GM04504 (cell line): ENCODE measurements at regions not wholly inside any gene's neighbourhood (a gene's known extent, or its start where the extent isn't known, plus 50 kb on each side); places are given as distances from the start of the nearest gene placed in this dataset.
A peak's percentile ranks its signal among the peaks of the same experiment; 100 is the strongest.
"Not testable (repeated sequence)": the region's sequence is repeated elsewhere in the genome, so short reads cannot be mapped to it uniquely, and the experiment has no call there.

Experiments used
- DNase-seq: peaks from one replicate; pipeline ENCODE4 v3.0.0-alpha.2; 2012; ENCODE audit warnings: low read depth

DNA sequence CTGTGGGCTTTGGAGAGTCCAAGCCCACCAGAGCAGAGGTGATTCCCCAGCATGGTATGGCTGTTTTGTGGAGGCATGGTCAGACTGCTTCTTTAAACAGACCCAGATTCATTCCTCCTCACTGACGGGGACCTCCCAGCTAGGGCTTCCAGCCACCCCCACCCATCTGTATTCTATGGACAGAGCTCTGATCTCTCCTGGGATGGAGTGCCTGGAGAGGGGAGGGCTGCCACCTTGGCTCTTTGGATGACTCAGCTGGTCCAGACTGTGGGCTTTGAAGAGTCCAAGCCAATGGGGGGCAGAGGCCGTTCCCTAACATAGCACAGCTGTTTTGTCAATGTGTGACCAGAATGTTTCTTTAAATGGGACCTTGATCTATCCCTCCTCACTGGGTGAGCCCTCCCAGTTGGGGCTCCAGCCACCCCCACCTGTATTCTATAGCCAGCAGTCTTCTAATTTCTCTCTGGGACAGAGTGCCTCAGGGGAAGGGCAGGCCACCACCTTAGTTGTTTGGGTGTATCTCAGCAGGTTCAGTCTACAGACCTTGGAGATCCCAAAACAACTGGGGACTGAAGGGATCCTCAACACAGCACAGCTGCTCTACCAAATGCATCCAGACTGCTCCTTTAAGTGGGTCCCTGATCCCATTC, 122.0 kb upstream of the OSTN start:
- DNase-seq, result no peak

DNA sequence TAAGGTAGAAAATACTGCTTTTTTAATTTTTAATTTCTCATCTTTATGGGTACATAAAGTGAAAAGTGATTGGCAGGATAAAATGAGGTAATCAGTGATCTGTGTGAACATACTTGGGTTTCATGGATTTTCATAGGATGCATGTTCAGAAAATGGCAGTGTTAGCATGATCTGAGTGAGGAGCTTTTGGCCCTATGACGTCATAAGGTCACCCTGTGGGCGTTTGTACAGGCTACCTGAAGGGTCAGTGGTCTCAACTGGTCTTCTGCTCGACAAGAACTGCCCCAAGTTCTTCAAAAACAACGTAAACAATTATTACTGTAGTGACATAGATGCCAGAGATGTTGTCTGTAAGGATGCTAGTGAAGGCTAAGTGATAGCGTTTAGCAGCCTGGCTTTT, 124.5 kb upstream of the OSTN start:
- DNase-seq, result no peak

DNA sequence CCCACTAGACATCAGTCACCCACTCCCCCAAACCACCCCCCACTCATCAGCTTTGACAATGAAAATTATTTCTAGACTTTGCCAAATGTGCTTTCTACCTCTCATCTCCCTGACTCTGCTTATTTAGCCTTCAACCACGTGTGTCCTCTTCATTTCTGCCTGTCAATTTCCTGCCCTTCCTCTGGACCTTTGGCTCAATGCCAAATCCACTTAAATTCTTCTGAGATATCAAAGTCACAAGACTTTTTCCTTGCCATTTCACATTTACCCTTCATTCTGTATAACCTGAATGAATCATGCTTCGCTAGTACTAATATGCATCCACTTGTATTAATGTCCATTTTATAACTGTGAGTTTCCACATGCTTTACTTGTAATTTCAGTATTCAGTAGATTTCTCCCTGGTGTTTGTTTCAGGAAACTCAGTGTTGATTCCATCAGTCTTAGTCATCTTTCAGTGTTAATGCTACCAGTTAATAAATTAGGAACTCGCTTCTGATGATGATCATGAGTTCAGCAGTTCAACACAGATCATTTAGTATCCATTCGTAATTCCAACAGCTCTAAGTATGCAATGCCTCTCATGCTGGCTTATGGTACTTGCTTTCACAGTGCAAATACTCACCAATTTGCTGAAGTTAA, 128.2 kb upstream of the OSTN start:
- DNase-seq, result no peak

DNA sequence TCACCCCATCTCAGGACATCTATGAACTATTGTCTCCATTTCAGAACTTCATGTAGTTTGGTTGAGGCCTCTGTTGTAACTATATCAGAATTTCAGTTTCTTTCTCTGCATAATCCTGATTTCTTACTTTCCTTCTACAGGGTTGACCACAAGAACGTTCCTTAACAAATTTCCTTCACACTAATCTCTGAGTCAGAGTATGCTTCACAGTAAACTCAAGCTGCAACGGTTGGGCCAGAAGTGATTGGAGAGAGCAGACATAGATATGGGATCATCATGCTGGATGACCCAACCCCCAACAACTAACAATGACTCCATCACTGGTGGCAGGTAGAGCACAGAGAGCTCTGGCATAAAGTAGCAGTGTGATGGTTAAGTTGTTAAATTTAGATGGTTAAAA, 128.8 kb upstream of the OSTN start:
- DNase-seq, result peak; percentile 38

DNA sequence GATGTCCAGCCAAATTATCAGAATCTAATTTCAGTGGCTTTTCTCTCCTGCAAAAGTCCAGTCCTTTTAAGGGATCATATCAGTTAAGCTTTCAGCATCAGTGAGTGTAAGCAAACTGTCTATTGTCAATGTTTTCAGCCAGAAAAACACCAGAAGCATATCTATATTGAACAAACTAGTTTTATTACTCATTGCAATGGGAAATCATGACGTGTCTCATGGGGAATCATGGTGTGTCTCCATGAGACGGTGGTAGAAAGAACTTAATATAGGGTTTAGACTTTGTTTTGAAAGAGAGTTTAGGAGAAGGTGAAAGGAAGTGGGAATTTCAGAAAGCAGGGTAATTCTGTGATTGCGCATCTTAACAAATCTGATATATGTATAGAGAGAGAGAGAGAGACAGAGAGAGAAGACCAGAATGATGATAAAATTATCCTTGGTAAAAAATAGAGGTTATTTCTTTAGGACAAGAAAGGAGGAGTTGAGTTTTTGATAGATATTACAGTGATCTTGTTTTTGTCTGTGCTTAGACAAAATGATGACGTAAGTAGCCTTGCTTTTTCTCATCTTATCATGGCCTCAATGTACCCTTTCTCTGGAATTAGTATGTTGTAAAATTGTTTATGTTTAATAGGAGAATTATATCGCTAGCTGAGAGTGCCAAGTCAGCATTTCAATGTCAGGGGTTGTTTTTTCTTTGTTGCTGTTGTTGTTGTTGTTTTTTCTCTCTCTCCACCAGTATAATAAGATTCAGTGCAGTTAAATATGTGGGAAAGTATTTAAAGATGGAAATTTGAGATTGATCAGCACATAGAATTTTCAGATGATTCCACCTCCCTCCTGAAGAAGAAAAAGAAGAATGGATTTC, 129.9 kb upstream of the OSTN start:
- no peak for DNase-seq

DNA sequence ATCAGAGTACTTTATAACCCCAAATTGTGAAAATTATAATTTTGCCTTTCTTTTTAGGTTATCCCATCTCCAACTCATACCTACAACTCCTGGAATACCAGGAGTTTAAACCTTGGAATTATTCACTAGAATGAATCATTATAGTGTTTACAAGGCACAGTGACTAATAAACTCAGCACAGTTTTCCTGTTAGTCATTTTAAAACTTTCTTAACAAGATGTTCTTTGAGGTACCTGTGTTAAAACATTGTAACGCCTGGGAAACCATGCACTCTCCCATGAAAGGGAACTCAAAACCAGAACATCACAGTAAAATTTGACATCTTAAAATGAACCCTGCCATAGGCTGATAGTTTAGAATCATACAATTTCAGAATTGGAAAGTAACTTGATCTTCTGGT, 132.4 kb upstream of the OSTN start:
- DNase-seq, result no peak

DNA sequence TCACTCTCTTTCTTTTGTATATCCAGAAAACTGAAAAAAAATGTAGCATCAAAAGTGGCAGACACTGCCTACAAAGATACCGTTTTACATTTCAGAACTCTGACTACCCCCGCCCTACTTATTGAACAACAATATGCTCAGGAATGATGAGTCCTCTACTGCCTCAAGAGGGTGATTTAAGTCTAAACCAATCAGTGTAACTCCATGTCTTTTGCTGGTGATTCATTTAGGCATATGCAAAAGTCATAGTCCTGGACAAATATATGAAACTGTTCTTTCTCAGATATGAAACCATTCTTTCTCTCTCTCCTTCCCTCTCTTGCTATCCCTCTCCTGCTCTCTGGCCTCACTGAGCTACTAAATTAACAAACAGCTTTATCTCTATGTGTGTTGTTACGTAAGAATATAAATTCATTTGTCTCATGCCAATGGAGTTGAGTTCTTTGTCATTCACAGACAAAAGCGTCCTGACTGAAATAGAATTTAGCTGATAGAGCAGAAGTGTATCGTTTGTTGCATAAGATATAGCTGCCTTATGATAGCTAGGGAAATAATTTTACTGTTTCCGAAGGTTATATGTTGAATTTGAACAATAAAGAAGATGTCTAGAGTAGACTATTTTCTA, 133.7 kb upstream of the OSTN start:
- DNase-seq, result no peak

DNA sequence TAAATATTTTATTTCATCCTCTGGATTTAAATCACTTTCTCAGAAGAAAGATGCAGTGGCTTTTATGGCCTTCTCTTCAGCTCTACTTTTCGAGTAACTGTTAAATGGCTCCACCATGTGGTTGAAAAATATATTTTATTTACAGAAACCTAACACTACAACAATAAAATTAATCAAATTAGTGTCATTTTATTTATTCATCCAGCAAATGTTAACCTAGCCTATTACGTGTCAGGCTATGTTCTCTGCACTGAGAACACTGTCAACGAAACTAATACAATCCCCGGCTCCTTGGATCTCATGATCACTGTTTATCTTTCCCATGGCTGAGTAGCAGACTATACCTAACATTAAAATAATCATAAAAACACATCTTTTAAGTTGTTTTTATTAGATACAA, 148.0 kb upstream of the OSTN start:
- DNase-seq, result no peak

DNA sequence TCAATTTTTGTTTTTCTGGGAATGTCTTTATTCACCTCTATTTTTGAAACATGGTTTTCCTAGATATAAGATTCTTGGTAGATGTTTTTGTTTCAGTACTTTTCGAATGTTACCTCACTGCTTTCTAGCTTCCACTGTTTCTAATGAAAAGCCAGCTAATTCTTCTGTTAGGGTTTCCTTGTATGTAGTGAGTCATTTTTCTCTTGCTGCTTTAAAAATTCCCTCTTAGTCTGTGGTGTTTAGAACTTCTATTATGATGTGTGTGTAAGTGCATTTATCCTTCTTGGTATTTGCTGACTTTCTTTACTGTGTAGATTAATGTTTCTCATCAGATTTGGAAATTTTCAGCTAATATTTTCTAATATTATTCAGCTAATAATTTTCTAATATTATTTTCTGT, 151.1 kb upstream of the OSTN start:
- no peak for DNase-seq

DNA sequence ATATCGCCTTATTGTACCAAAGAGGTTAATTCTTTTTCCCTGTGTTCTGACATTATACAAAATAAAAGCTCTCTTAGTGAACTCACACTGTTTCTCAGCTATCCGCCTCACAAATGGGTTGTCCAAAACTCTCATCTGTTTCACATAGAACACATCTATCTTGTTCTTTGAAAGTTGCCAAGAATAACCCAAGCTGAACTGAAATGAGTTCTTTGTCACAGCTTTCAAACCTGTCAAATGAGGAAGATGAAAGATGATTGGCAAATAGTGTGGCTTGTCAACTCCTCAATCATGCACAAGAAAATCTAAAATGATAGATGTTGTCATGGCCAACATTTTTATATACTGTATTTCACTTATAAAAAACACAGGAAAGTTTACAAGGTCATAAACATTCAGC, 168.1 kb upstream of the OSTN start:
- no peak for DNase-seq

DNA sequence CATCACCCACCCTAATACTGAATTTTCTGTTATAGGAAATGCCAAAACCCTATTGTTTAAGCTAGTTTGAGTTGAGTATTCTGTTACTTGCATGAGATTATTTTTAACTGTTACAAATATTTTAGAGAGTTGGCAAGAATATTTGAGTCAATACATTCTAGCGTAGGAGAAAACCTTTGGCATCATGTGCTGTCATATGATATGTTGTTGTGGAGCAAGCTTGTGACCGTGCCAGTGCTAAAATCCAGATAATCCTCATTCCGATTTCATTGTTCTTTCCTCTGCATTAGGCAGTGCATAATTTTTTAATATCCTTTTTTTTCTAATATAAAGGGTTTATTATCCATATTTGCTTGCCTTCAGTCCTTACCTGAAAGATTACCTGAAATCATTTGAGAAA, 168.0 kb upstream of the GMNC start:
- no peak for DNase-seq

DNA sequence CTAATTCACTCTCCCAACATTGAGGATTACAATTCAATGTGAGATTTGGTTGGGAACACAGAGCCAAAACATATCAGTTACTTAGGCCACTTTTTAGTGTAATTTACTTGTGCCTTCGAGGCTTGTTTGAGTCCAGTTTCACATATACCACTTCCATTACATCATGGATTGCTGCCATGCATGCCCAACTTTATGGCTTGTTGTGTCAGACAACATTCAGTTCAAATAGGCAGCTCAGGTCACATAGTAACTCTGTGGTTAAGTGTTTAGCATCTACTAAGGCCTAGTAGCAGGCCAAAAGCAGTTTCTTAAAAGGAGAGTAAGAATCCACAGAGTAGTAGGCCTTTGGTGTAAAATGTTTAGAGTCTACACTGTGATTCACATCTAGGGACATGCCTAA, 164.3 kb upstream of the GMNC start:
- DNase-seq, result no peak

DNA sequence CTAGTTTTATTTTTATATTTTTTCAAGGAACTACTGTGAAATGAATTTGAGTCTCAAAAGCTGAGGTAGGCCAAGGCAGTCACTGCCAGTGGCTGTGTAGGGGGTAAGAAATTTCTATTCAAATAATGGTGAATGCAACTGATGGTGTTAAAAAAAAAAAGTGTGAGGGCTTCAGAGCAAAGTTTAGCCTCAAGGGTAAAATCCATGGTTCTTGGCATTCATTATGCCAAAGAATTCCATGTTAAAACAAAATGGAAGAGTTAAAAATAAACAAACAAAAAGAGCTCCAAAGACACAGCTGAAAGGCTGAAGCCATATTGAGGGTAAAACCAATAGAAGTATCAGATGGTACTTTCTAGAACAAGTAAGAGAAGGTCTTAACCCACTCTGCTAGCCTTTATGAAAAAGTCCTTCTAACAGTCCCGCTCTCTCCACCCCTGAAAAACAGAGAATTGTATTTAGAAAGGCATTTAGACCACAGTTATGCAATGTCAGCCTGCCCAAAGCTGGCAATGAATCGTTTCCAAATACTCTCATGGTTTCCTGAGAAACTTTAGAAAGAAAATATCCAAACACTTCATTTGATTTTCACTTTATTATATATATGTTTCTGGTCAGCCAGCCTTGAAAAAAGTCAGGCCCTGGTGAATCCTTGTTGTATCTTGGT, 158.4 kb upstream of the GMNC start:
- DNase-seq, result no peak

DNA sequence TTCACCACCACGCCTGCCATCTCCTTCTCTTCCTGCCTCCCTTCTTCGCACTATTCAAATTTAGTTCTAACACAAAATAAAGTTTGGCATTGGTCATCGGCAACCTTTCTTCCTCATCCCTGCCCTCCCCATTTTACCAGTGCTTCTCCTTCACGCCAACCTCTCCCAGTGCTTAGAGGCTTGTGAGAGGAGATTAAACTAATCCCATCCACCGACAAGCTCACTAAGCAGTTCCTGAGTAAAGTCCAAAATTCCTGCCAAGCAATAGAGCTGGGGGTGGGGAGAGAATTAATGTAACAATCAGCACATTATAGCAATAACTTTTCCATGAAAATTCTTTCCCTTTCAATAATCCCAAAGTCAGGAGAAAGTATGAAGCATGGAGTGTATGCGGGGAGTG, 157.4 kb upstream of the GMNC start:
- DNase-seq, result no peak

DNA sequence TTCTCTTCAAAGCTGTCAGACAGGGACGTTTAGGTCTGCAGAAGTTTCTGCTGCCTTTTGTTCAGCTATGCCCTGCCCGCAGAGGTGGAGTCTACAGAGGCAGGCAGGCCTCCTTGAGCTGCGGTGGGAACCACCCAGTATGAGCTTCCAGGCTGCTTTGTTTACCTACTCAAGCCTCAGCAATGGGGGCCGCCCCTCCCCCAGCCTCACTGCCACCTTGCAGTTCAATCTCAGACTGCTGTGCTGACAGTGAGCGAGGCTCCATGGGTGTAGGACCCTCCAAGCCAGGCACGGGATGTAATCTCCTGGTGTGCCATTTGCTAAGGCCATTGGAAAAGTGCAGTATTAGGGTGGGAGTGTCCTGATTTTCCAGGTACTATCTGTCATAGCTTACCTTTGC, 153.5 kb upstream of the GMNC start:
- not testable (repeated sequence) for DNase-seq

DNA sequence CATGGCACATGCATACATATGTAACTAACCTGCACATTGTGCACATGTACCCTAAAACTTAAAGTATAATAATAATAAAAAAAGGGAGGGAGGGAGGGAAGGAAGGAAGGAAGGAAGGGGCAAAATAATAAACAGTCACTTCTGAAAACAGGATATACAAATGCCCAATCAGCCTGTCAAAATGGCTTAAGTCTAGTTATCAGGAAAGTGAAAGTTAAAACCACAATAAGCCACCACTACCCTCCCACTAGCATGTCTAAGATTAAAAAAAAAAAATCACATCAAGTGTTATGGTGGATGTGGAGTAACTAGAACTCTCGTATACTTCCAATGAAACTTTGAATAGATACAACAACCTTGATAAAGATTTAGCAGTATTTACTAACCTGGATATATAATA, 145.6 kb upstream of the GMNC start:
- DNase-seq, result no peak

DNA sequence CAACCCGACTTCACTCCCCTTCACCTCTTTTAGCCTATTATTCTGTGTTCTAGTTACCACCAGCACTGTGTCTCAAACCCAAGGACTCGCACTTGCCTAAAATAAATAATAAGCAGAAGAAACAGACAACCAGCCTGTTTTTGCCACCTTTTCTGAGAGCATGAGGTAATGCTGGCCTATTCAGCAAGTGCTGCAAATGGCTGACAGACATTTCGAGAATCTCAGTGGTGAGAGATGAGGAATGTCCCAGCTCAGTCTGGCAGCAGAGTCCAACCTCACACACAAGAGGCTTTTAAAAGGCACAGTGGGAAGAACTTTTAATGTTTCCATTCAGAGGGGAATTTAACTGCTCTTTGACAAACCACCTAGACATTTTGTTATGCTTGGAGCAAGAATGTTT, 143.3 kb upstream of the GMNC start:
- no peak for DNase-seq

DNA sequence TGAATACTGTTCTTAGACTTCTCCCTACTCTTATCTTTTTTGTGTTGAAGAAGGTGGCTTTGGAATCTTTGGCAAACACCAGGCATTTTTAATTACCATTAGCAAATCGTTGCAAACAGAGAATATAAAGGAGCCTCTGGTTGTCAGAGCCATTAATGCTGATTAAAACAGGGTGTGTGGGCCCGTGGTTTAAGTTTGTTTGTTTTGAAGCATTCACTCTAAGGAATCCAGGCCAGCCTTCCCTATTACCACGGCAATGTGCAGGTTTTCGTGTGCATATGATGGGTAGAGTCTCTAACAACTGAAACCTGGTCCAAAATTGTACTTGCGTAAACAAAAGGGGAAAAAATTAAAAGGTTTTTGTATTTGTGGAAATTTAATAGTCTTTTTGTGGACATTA, 141.2 kb upstream of the GMNC start:
- DNase-seq, result no peak

DNA sequence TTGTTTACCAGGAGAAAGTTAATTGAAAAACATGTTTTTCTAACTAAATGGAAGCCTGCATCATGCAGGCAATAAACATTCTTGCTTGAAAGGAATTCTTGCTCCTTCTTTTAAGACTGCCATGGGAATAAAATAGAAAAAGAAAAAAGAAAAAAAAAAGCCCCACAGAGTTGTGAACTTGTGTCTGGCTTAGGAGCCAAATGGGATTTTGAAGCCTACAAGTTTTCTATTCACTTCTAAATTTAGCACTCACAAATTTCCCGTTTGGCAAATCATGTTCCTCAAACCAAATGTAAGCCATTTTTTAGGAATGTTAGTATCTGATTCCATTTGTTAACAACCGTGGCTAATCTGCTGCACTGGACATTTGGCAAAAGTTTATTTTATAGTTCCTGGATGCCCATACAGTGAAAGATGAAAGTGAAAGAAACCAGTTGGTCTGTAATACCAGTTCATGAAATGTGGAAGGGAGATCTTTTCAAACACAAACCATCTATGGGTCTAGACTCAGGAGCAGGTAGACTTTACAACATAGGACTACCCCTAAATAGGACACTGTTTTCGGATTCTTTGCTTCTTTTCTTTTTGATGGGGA, 133.8 kb upstream of the GMNC start:
- no peak for DNase-seq

DNA sequence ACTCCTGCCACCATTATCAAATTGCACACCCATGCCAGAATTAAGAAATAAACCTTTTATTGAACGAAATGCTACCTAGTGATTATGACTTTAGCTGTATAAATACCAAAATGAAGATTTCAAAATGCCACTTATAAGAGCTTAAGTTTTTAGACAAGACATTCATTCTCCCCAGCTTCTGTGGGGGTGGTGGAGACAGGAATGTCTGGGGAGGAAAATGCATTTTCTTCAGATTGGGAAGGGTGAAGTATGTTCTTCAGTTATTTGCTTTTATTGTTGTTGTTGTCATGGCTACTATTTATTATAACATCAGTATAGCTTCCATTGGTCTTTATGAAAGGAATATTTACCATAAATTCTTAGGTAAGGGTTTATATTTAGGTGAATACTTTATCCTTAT, 132.7 kb upstream of the GMNC start:
- DNase-seq, result no peak

DNA sequence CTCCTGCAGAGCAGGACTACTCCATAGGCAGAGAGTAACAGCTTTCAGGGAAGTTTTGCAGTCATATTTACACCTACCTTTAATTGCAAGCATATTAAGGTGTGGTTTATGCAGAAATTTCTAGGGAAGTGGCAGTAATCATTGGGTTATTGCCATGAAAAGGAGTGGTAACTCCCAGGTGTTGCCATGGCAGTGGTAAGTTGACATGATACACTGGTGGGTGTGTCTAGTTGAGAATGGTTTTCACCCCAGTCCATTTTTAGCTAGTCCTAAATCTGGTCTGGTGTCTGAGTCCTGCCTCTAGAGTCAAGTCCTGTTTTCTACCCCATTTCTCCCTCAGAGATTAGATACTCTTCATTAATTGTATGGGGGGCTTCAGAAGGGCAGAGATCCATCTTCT, 128.4 kb upstream of the GMNC start:
- no peak for DNase-seq

DNA sequence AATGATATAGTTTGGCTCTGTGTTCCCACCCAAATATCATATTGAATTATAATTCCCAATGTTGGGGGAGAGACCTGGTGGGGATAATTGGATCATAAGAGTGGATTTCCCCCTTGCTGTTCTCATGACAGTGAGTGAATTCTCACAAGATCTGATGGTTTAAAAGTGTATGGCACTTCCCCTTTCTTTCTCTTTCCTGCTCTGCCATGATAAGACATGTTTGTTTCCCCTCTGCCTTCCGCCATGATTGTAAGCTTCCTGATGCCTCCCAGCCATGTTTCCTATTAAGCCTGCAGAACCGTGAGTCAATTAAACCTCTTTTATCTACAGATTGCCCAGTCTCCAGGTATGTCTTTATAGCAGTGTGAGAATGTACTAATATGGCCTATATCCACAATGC, 126.7 kb upstream of the GMNC start:
- DNase-seq, result no peak
